NB4 (cell line): ENCODE measurements at regions not wholly inside any gene's neighbourhood (a gene's known extent, or its start where the extent isn't known, plus 50 kb on each side); places are given as distances from the start of the nearest gene placed in this dataset.

Source experiments
- DNase-seq: peaks from one replicate; pipeline ENCODE4 v3.0.0; 2010; ENCODE audit warnings: low read depth
- H3K4me3 ChIP-seq: one replicate; pipeline ENCODE4 v1.5.1; 2011; ENCODE audit warnings: mild to moderate bottlenecking, low read depth, low read length, moderate library complexity
- CTCF ChIP-seq: IDR thresholded peaks from one replicate; pipeline ENCODE4 v1.5.1; 2012; ENCODE audit warnings: low read depth, low read length
- MAX ChIP-seq: IDR thresholded peaks from 2 replicates; pipeline ENCODE4 v1.6.1; 2011; ENCODE audit warnings: low read depth, low read length
- MYC ChIP-seq: IDR thresholded peaks from 2 replicates; pipeline ENCODE4 v1.6.1; 2011; ENCODE audit warnings: low read depth, low read length
- POLR2A ChIP-seq: IDR thresholded peaks from 2 replicates; pipeline ENCODE4 v1.6.1; 2011; ENCODE audit warnings: mild to moderate bottlenecking; ENCODE audit not compliant: insufficient read length; ENCODE audit errors: extremely low read depth

GRCh38 chr7:159215076-159215475 is 70.4 kb upstream of the VIPR2 start:
- no peak for TF ChIP-seq MAX
- no peak for TF ChIP-seq MYC
- TF ChIP-seq CTCF: no peak
- no peak for TF ChIP-seq POLR2A
- no peak overlapping the region for H3K4me3 ChIP-seq
- DNase-seq: no peak

- no peak overlapping the region for H3K4me3 ChIP-seq
- no peak for TF ChIP-seq CTCF
- no peak for TF ChIP-seq MYC
- DNase-seq: no peak
These were observed 68.6 kb upstream of the VIPR2 start for GRCh38 chr7:159213253-159213652.

- TF ChIP-seq POLR2A: no peak
- TF ChIP-seq MAX: no peak
- no peak for TF ChIP-seq MYC
- TF ChIP-seq CTCF: no peak
- no peak overlapping the region for H3K4me3 ChIP-seq
- no peak for DNase-seq
These were observed 67.6 kb upstream of the VIPR2 start for GRCh38 chr7:159212226-159212625.

GRCh38 chr7:159211540-159212182 is 67.0 kb upstream of the VIPR2 start:
- H3K4me3 ChIP-seq: no peak overlapping the region
- TF ChIP-seq POLR2A (no peak), CTCF (no peak), MYC (no peak), MAX (no peak)
- no peak for DNase-seq

- DNase-seq: no peak
- H3K4me3 ChIP-seq: no peak overlapping the region
- TF ChIP-seq POLR2A (no peak), CTCF (no peak), MAX (no peak), MYC (no peak)
These were observed 66.0 kb upstream of the VIPR2 start for GRCh38 chr7:159210581-159211235.
